Frontal cortex (tissue), 3 donors: ENCODE measurements at regions not wholly inside any gene's neighbourhood (a gene's known extent, or its start where the extent isn't known, plus 50 kb on each side); places are given as distances from the start of the nearest gene placed in this dataset.

Source experiments
- DNase-seq, 2 donors: peaks; one replicate each; pipeline ENCODE4 v3.0.0; 2012; ENCODE audit warnings: low spot score in 2 of 2
- FAIRE-seq: peaks from 2 replicates; lab custom pipeline; 2012; peaks lifted over from hg19 to GRCh38; lab: Jason Lieb, UNC
- donor health status: control.
- donor health status: control.
- donor health status: control.

GRCh38 chr9:82206490-82206889, 217.9 kb downstream of the SPATA31D1 start:
- DNase-seq (no peak), FAIRE-seq (no peak)

- DNase-seq (no peak), FAIRE-seq (no peak)
Measured at GRCh38 chr9:82206946-82207345, 218.4 kb downstream of the SPATA31D1 start.

GRCh38 chr9:82208741-82209450, 220.3 kb downstream of the SPATA31D1 start:
- FAIRE-seq: no peak
- DNase-seq: no peak

- DNase-seq (no peak), FAIRE-seq (no peak)
Measured at GRCh38 chr9:82209797-82210470, 221.4 kb downstream of the SPATA31D1 start.

GRCh38 chr9:82212885-82213284, 224.3 kb downstream of the SPATA31D1 start:
- FAIRE-seq (no peak), DNase-seq (no peak)

- DNase-seq (no peak), FAIRE-seq (no peak)
Measured at GRCh38 chr9:82216435-82216834, 227.9 kb downstream of the SPATA31D1 start.

GRCh38 chr9:82223442-82223841, 234.9 kb downstream of the SPATA31D1 start:
- DNase-seq (no peak), FAIRE-seq (no peak)

GRCh38 chr9:82231411-82231810, 242.8 kb downstream of the SPATA31D1 start:
- FAIRE-seq (no peak), DNase-seq (no peak)

- no peak for FAIRE-seq
- DNase-seq: no peak
Measured at GRCh38 chr9:82234160-82234943, 245.8 kb downstream of the SPATA31D1 start.

GRCh38 chr9:82242285-82242963, 253.9 kb downstream of the SPATA31D1 start:
- FAIRE-seq: no peak
- no peak for DNase-seq

GRCh38 chr9:82247318-82247717, 258.7 kb downstream of the SPATA31D1 start:
- no peak for FAIRE-seq

GRCh38 chr9:82252116-82252515, 263.5 kb downstream of the SPATA31D1 start:
- FAIRE-seq (no peak), DNase-seq (no peak)

More at GRCh38 chr9:82247318-82247717, 258.7 kb downstream of the SPATA31D1 start:
- no peak for DNase-seq

- DNase-seq (no peak), FAIRE-seq (no peak)
Measured at GRCh38 chr9:82254646-82255367, 266.2 kb downstream of the SPATA31D1 start.

- DNase-seq (no peak), FAIRE-seq (no peak)
Measured at GRCh38 chr9:82255481-82256176, 267.1 kb downstream of the SPATA31D1 start.

- DNase-seq (no peak), FAIRE-seq (no peak)
Measured at GRCh38 chr9:82260691-82261090, 272.1 kb downstream of the SPATA31D1 start.

- FAIRE-seq: no peak
- DNase-seq: no peak
Measured at GRCh38 chr9:82263619-82264018, 275.0 kb downstream of the SPATA31D1 start.

GRCh38 chr9:82271106-82271561, 282.6 kb downstream of the SPATA31D1 start:
- no peak for FAIRE-seq

GRCh38 chr9:82273121-82273520, 284.5 kb downstream of the SPATA31D1 start:
- DNase-seq (no peak), FAIRE-seq (no peak)

More at GRCh38 chr9:82271106-82271561, 282.6 kb downstream of the SPATA31D1 start:
- DNase-seq: no peak
